Esophagus mucosa (tissue), 1 donor: ENCODE measurements at regions not wholly inside any gene's neighbourhood (a gene's known extent, or its start where the extent isn't known, plus 50 kb on each side); places are given as distances from the start of the nearest gene placed in this dataset.

Experiments used
- ATAC-seq: fragments of 200-7000 bp; cut with Tn5 transposase; one replicate; pipeline ENCODE4 v1.9.1; 2020
- donor health status: DM: yes; HTN: yes; CAD: no.

DNA sequence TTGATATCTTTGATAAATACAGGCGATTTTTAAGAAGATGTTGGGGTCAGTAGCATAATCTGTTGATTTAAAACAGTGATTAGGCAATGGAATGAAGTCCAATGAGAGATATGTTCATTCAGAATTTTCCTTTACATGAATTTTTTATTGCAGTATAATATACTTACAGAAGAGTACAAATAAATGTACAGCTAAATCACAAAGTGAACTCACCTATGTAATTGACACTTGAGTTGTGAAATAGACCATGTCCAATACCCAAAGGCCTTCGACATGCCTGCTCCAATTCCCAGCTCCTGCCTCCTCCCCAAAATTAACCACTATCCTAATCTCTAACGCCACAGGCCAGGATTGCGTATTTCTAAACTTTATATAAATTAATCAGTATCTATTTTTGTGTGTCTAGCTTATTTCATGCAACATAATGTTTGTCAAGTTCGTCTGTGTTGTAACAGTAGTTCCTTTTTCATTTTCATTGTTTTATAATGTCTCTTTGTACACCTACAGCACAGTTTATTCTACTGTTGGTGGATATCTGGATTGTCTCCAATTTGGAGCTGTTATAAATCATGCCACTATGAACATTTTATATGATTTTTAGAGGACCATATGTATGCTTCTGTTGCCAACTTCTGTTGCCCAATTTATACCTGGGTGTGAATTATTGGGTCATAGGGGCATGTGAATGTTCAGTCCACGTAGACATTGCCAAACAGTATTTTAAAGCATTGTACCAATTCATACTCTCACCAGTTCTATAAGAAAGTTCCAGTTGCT lies 208.3 kb downstream of the TLE1 start:
- no peak for ATAC-seq

DNA sequence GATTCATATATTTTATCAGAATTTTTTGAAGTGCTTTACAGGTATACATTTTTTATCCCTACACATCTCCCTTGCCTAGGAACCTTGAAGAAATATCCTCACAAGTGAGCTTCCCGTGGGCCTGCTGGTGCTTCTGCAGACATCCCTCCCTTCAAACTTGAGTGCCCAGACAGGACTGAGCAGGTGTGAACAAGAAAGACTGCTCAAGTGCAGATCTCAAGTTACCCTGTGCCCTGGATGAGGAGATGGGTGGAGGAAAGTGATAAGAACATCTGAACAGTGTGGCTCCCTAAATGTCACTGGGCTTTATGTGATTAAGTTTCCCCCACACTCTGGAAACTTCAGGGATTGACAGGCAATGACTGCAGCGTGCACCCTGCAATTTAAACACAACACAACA lies 209.8 kb downstream of the TLE1 start:
- no peak for ATAC-seq

- no peak for ATAC-seq
These were observed 211.7 kb downstream of the TLE1 start for GRCh38 chr9:81477669-81478068.

DNA sequence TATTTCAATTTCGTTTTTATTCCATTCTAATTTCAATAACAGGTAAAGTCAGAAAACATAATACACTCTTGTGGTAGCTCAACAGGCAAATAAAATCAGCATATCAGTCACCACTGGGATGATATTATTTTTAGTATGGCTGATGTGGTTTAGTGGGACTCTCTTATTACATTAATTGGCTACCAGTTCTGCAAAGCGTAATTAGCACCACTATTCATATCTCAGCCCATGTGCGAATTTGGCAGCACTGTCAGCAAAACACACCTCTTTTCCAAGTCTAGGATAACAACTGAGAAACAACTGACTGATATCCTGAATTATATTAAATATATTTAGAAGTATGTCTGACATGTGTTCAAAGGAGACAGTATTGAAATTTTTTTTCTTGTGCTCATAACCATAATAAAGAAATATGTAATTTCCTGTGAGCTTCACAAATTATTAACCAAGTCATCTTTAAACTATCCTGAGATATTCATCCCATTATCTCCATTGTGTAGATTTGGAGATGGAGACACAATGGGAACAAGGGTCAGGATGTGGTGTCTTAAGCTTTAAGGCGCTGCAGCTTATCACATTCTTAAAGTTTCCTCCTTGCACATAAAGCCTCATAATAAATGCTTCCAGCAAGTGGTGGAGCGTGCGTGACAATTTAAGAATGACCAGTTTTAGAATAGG lies 212.4 kb downstream of the TLE1 start:
- ATAC-seq, result no peak

DNA sequence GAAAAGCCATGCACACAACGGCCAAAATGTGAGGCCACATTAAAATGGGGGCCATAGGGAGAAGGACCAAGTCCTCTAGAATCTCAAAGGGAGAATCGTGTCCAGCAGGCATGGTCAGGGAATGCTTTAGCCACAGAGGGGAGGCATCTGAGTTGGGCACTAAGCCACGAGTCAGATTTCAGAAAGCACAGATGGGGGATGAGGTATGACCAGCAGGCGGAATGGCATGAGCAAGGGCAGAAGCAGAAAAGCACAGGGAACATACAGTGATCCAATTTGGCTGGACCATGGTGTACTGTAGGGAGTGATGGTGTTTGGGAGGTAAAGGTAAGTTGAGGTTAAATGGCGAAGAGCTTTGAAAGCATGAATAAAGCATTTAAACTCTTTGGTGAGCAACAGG lies 214.6 kb downstream of the TLE1 start:
- ATAC-seq, result no peak

DNA sequence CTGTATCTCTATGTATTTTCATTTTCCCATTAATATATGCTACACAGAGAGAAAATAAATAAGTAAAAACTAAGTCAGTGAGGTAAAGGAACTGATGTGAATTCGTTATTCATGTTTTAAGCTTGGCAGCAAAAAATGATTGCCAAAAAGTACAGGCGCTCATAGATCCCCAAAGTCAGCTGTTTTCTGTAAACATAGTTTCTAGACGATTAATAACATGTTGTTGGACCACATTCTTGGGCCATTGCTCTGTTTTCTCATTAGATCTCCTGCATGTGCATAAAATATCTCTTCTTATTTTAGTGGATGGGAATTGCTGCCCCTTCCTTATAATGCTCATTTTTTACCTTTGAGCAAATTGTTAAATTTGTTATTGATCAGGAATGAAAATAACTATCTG lies 215.2 kb downstream of the TLE1 start:
- ATAC-seq, result no peak

DNA sequence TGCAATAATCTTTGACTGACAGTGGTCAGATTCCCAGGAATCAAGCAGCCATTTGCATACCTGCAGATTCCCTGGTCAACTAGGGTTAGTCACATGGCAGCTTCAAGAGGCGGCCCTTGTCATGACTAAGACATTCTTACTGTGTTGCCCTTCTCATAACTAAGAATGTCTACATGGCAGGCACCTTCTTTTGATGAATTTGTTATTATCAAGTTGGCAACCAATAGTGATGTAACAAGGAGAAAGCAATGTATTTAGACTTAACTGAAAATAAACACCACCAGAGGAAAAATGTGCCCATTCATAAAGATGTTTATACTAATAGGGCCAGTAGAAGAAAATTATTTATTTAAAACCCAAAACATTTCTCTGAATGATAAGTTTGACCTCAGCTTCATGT lies 215.6 kb downstream of the TLE1 start:
- no peak for ATAC-seq

DNA sequence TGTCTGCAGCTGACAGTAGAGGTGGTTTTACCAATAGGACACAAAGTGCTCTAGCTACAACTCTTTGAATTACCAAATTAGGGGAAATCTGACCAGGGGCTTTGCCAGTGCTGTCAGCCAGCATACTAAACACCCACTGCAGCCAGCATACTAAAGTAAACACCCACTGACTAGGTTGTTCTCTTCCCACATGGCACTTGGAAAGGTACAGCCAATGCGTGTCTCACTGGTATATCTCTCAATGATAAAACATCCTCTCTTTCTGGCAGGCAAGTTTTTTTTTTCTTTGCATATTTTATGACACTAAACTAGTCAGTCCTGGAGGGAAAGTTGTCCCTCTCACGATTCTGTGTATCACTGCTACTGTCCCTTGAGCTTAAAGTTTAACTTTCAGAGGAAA lies 216.1 kb downstream of the TLE1 start:
- ATAC-seq, result no peak

DNA sequence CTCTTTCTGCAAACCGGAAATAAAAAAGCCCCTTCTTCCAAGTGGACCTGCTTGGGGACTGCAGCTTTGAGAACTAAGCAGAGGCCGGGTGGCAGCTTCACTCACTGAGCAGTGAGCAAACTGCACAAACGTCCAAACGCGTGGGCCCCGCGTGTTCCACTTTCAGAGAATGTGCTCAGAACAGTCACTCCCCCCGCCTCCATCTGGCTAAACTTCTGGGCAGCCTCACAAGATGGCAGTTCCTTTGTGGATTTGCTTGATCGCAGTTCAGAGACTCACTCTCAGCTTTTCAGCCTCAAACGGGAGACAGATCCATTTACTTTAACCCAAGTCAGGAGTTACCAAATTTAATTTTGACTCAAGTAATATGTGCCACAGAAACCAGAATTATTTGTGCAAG lies 216.6 kb downstream of the TLE1 start:
- no peak for ATAC-seq

- ATAC-seq, result no peak
These were observed 218.5 kb downstream of the TLE1 start for GRCh38 chr9:81470864-81471263.

- no peak for ATAC-seq
These were observed 221.2 kb downstream of the TLE1 start for GRCh38 chr9:81468084-81468595.

DNA sequence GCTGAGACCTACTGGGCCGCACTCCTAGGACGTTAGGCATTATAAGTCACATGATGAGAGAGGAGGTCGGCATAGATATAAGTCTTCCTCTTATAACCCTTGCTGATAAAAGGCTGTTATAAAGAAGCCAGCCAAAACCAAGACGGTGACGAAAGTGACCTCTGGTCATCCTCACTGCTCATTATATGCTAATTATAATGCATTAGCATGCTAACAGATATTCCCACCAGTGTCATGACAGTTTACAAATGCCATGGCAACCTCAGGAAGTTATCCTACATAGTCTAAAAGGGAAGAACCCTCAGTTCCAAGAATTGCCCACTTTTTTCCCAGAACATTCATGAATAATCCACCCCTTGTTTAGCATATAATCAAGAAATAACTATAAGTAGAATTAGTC lies 222.4 kb downstream of the TLE1 start:
- no peak for ATAC-seq

- ATAC-seq, result no peak
These were observed 223.8 kb downstream of the TLE1 start for GRCh38 chr9:81465468-81466011.

DNA sequence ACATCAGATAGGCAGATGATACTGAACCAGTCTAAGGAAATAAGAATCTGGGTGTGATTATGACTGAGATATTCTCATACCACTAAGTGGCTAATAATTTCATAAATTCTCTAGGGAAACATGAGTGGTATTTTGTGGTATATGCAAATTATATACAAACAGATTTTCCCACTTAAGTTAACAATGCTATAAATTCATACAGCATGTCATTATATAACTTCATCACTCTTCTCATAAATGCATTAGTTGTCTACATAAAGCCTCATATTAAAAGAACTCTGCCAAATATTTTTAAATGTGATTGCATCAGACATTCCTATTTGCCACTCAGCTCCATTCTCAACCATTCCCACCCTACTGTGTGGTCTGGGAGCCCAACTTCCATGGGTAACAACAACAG lies 226.5 kb downstream of the TLE1 start:
- no peak for ATAC-seq

GRCh38 chr9:81461196-81461595 lies 228.2 kb downstream of the TLE1 start:
- ATAC-seq, result no peak

GRCh38 chr9:81460693-81461092 lies 228.7 kb downstream of the TLE1 start:
- ATAC-seq, result no peak

- no peak for ATAC-seq
These were observed 229.8 kb downstream of the TLE1 start for GRCh38 chr9:81459591-81459990.

DNA sequence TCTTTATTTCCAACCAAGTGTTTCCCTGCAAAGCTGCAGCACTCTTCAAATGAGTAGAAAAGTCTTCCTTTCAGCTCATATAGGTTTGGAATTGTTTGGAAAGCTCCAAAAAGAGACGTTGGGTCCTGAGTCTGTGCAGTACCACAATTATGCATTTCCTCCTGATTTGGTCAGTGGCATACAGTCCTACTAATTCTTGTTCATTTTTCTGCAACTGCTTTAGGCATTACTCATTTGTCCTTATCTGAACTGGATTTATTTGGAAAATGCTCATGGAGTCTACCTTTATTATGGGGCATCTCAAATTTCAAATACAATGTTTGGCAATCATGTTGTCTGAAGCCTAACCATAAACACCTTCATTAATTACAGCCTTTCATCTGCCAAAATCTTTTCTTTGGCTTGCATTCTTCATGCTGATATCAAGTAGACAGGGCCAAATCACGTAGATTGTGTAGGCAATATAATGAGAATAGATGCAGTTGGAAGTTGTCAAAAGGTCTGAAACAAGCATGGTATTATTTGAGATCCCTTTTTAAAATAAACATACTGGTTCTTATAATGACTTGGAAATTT lies 232.8 kb downstream of the TLE1 start:
- no peak for ATAC-seq

GRCh38 chr9:81455462-81456219 lies 233.7 kb downstream of the TLE1 start:
- no peak for ATAC-seq

GRCh38 chr9:81445331-81445921 lies 243.9 kb downstream of the TLE1 start:
- no peak for ATAC-seq

DNA sequence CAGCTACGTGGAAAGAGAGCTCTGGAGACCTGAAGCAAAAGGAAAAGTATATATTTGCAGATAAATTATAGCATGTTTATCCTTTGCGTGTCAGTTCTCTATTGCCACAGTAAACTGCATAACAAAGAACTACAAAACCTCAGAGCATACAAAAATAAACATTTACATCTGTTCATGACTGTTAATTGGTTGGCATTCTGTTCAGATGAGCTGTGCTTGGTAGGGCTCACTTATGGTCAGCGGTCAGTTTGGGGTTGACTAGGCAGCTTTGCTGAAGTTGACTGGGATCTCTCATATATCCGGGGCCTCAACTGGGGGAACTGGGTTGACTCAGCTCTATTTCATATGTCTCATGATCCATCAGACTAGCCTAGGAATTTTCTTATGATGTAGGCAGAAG lies 257.7 kb downstream of the TLE1 start:
- no peak for ATAC-seq

DNA sequence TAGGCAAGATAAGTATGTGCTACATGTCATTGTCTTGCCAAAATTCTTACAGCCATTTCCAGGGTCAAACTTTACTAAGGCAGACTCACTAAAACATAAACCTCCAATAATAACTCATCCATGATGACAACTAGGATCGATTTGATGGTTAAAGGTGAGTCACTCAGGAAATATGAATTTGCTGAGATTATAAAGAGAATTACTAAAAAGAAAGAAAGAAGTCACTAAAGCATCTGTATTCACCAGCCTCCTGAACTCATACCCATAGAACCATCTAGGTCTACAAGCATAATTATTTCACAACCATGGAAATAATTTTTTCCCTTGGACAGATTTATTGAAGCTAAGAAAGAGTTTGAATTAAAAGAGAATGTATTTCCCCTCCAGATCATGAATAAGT lies 258.6 kb downstream of the TLE1 start:
- ATAC-seq, result no peak
